Ramos (cell line): ENCODE measurements at regions not wholly inside any gene's neighbourhood (a gene's known extent, or its start where the extent isn't known, plus 50 kb on each side); places are given as distances from the start of the nearest gene placed in this dataset.

ENCODE experiments used
- in situ Hi-C: fragments of 300-500 bp; cut with MboI; formaldehyde crosslinking; loops from one replicate; pipeline ENCODE4 v1.14.3; 2022; ENCODE audit warnings: low sequenced_read_pairs; ENCODE audit not compliant: unreplicated experiment

DNA sequence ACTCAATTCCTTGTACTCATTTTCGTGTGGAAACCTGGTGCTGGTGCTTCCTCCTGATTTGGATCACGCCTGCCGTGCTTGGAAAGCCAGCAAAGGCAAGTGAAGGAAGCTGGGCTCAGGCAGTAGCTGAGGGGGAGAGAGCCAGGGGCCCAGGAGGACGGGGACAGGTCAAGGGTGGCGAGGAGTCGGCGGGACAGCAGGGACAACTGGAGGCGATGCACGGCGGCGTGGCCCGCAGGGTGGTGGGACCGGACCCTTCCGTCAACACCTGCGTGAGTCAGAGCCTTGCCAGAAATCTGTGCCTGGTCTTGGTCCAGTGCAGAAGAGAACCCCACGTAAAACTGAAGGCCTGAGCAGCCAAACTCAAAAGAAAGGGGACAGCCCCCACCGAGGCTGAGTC, 309.7 kb upstream of the SHH start:
- in situ Hi-C loops: no loop called here

DNA sequence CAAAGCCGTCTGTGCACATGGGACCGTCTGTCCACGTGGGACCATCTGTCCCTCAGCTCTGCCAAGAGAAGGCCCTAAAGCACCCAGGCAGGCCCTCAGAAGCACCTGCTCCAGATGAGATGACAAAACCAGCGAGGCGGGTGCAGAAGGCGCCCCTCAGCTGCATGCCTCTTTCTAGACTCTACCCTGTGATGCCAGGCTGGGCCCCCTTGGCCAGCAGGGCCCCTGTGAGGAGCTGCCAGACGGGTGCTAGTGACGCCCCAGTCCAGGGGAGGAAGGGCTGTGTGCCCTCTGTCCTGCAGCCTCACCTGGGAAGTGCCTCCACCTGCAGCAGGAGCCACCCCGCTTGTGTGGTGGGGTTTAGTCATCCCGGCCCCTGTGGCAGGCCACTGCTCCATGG, 309.2 kb upstream of the SHH start:
- in situ Hi-C loops: no loop called here

DNA sequence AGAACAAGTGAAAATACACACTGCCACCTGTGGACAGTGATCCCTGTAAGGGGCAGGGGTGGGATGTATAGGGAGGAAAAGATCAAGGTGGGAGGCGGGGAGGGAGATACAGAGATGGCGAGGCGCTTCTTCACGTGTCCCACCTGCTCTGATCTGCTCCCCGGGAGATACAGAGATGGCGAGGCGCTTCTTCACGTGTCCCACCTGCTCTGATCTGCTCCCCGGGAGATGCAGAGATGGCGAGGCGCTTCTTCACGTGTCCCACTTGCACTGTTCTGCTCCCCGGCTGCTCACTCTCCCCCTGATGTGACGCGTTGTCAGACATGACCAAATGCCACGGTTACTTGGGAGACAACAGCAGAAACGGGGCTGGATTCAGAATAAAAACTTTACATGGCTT, 308.3 kb upstream of the SHH start:
- in situ Hi-C loops: no loop called here

DNA sequence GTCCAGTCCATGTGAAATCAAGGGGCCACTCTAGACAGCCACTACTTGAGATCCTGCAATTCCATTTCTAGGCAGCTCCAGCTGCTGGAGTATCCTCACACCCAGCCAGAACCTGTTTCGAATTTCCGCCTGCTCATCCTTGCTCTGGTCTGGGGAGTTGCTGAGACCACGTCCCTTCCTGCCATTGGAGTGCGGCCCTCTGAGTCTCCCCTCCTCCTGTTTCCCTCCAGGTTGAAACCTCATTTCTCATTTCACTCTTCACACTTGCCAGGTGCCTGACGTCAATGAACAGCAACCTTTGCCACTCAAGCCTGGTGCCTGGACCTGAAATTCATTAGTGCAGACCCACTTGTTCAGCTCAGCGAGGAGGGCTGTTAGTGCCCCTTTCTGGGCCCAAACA, 307.5 kb upstream of the SHH start:
- in situ Hi-C loops: no loop called here

DNA sequence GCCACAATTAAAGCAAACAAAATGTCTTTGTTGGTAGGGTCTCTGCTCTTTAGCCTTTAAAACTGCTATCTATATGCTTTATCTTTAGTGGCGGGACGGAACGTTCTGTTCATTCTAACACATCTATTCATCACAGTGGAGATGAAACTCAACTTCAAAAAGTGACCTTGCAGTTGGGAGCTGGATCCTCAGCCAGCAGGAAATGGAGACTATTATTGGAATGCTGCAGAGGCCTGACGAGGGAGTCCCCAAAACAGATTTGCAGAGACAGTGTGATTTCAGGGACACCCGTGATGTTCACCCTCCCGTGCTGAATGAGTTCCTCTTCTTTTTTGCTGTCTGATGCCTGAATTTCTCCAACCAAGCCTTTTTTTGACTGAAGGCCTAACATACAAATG, 306.0 kb upstream of the SHH start:
- in situ Hi-C loops: no loop called here

DNA sequence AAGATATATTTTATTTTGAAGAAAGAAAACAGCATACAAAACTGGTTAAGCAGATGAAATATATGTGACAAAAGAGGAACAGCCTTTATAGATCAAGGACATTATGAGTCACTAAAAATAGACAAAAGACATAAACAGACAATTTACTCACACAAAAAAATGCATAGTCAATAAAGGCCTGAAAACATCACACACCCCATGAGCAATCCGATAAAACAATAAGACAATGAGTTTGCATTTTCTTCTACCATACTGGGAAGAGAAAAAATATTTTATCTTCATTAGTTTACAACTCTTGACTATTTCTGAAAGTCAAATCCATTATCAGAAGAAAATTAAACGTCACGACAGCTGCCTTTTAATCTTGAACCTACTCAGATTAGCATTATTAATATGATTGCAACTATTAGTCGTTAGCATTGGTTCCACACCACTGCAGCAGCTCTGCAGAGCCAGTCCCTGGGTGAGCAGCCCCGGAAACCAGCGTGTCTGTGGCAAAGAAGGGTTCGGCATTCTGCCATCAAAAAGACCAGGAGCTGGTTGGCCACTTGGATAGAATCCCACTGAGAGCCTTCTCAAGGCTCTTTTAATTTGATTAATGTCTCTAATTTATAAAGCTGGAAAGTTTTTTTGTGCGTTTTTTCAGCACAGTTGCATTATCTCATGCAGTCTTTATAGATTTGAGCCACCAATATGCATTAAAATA, 305.4 kb upstream of the SHH start:
- in situ Hi-C loops: no loop called here

DNA sequence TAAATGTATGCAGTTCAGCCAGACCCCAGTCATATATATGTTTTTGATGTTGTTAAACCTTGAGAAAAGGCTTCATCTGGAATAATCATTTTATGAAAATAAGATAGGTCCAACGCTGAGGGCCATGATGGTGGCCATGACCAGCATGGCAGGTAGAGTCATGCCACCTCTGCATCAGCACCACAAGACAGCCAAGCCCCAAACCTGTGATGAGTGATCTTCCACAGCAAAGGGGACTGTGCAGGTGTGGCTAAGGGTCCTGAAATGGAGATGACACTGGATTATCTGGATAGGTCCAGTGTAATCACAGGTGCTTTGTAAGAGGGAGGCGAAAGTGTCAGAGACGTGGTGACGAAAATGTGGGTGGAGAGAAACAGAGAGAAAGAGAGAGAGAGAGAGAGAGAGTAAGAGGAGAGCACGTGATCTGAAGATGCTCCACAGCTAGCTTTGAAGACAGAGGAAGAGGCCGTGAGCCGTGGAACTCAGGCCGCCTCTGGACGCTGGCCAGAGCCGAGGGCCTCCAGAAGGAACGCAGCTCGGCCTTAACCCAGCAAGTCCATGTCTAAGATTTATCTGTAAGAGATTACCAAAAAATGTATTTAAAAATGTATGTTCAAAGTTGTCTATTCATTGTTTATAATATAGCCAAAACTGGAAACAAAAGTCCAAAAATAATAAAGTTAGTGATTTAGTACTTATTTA, 304.4 kb upstream of the SHH start:
- in situ Hi-C loops: no loop called here

DNA sequence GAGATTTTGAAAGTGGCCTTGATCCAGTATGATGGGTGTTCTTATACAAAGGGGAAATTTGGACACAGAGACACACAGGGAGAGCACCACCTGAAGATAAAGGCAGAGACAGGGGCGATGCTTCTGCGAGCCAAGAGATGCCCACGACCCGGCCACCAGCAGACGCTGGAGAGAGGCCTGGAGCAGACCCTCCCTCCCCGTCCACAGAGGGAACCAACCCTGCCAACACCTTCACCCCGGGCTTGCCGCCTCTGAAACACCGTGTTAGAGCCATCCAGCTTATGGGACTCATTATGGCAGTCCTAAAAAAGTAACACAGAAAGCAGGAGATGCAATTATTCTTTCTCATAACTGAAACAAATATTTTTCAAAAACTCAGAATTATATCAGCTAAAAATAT, 303.3 kb upstream of the SHH start:
- in situ Hi-C loops: no loop called here

DNA sequence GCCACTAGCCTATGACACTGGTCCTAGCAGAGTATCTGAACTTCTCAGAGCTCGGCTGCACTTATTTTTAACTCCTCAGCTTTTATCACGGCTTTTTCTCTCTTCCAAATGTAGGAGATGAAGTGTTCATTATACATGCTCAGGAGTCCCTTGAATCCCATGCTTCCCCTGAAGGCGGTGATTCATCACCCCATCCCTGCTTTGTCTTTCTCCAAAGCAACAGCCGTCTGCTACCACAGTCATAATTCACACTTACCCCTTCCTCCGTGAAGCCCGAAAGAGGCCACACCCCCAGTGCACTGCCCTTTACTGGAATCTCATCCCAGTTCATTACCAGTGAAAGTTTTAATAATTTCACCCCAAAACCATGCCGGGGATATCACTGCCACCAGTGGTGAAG, 301.5 kb upstream of the SHH start:
- in situ Hi-C loops: no loop called here

DNA sequence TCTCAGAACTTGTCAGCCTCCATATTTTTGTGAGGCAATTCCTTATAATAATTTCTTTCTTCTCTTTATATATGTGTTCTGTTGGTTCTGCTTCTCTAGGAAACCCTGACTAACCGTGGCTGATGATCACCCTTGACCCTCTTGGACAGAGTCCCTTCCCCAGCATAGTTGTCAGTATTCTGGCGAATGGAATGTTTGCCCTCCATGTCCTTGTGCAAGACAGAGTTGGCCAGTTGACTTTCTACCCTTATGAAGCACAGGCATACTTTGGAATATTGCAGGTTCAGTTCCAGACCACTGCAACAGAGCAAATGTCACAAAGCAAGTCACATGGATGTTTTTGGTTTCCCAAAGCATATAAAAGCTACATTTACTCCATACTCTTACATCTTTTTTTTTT, 297.7 kb upstream of the SHH start:
- in situ Hi-C loops: no loop called here

DNA sequence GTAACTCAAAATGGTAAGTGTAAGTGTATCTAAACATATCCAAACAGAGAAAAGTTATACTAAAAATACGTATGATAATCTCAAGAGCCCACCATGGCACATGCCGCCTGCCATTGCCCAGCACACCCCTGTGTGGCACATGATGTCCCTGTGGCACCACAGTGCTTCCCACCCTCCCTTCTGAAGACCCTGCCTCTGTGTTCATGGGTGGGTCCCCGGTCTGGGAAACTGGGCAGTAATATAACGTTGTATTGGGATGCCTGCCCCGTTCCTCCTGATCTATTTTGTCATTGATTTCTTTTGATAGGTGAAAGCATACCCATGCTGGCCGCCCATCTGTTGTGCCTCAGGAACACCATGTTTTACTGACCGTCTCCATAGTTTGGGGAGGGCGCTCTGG, 296.8 kb upstream of the SHH start:
- in situ Hi-C loops: no loop called here

DNA sequence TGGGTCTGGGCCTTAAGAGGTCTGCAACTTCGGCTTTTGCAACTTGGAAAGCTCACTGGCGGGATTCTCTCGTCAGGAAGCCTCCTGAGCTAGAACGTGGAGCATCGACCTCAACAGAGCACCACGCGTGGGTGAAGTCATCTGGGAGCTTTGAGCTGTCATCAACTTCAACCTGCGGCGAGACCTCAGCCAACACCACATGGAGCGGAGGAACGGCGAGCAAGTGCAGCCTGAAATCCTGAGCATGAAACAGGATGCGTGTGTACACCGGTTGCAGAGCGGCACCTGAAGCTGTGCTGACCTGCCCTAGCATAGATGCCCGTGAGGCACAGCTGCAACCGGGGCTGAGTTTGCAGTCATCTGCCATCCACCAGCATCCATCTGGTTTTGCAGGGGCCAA, 295.7 kb upstream of the SHH start:
- in situ Hi-C loops: no loop called here

DNA sequence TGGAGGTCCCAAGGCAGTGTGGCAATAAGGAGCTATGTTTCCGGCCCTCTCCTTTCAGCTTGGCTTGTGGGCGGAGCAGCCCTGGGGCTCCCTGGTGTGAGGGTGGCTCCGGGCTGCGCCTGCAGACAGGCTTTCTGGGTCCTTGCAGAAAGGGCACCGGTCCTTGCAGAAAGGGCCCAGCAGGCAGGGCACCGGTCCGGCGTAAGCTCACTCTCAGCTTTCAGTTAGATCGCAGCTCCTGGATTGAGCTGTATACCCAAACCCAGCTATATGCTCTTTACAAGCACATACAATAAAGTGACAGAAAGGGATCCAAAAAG, 293.8 kb upstream of the SHH start:
- in situ Hi-C loops: no loop called here

DNA sequence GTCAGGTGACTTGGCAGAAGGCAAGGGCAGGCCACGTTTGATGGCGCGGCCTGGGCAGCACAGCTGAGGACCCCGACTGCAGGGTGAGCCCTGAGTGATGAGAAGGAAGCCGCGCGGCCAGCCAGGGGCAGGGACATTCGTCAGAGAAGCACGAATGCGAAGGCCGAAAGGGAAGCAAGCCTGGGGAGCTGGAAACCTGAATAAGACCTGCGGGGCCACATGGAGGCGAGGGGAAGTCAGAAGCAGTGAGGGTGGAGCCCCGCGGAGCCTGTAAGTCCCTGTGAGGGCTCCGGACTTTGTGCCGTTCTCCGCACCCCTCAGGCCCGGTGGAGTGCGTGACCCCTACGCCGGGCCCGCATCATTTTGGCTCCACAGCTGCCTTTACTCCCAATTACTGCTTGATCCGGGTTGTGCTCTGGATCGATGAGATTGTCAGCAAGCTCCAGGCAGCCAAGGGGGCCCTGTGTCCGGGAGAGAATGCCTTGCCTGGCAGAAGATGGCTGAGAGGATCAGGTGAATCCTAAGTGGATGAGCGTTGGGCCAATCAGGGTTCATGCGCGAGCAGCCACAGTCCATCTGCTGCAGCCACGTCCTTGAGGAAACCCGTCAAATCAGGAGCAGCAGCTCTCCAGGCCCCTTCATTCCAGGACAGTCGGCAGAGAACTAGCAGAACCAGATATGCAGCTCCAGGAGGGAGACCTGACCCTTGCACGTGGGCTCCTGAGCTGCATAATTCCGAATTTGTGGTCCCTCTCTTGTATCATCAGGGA, 293.3 kb upstream of the SHH start:
- in situ Hi-C loops: no loop called here

DNA sequence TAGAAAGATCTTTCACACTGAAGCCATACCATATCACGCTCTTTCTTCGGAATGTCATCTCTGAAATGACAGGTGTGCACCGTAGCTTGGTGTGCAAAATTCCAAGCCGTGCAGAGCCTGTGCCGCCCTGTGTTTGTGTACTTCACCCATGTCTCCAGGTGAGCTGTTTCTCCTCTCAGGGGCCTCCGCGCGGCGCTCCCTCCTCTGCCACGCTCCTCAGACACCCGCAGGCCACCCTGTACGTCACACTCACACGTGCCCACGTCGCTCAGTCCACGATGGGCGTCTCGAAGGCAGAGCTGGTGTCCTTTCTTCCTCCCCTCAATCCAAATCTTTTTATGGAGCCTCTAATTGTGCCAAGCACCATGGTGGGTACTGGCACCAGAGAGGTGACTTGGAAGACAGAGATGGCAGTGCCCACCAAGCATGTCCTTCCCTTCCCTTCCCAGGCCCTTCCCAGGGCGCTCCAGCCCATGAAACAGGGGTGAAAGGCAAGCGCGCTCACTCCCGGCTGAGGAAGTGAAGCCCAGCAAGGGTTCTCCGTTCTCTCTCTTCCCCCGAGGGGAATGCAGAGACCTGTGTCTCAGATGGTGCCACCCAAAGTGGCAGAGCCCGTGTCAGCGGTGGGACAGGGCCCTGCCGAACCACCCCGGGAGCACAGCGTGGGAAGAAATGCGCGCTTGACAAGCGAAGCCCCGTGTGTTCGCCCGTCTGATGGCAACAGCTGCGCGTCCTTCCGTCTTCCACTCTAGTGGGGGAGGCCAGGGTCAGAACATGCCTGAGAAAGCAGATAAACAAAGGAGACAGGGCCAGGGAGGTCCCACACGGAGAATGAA, 292.5 kb upstream of the SHH start:
- in situ Hi-C loops: no loop called here

DNA sequence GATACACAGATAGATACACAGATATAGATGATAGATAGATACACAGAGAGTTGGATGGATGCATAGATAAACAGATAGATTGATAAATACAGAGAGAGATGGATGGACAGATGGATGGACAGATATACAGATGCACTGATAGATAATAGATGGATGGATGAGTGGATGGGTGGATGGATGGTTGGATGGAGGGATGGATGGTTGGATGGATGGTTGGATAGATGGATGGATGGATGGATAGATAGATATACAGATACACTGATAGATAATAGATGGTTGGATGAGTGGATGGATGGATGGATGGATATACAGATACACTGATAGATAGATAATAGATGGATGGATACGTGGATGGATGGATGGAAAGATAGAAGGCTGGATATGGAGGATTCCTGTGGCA, 290.0 kb upstream of the SHH start:
- in situ Hi-C loops: no loop called here

DNA sequence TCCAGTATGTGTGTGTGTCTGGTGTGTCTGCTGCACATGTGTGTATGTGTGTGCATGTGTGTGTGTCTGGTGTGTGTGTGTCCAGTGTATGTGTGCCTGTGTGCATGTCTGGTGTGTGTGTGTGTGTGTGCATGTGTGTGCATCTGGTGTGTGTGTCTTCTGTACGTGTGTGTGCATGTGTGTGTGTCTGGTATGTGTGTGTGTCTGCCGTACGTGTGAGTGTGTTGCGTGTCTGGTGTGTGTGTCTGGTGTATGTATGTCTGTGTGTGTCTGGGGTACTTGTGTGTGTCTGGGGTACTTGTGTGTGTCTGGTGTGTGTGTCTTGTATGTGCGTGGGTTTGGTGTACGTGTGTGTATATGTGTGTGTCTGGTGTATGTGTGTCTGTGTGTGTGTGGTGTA, 289.1 kb upstream of the SHH start:
- in situ Hi-C loops: no loop called here

DNA sequence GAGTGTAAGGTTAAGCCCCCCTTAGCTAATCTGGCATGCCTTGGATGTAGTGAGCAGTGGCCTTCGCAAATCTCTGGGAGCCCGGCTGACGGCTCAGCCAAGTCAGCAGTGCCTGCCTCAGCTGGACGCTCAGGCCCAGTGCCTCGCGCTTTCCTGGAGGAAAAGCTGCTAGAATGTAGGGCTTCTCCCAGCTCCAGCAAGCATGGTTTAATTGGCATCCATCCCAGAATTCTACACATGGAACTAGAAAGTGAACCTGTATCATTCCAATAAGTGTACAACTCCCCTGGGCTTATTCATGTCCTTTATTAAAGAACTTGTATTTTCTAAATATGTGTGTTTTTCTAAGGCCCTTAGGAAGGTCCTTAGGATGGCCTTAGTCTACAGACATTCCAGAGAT, 287.8 kb upstream of the SHH start:
- in situ Hi-C loops: no loop called here

DNA sequence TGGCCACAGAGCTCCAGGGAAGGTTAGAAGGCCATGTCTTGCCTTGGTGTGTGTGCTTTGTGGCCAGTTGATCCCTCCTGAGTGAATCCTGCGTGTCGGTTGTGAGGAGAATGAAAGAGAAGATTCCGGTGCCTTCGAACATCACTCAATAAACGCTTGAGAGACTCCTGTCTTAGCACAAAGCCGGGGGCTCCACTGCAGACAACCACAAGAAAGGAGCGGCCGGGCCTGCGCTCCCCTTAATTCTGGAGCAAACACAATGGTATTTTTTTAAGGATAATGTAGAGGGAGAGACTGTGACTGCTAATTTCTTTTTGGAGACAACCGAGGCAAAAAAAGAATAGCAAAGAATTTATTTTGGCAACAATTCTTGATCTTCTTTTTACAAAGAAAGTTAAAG, 286.8 kb upstream of the SHH start:
- in situ Hi-C loops: no loop called here

DNA sequence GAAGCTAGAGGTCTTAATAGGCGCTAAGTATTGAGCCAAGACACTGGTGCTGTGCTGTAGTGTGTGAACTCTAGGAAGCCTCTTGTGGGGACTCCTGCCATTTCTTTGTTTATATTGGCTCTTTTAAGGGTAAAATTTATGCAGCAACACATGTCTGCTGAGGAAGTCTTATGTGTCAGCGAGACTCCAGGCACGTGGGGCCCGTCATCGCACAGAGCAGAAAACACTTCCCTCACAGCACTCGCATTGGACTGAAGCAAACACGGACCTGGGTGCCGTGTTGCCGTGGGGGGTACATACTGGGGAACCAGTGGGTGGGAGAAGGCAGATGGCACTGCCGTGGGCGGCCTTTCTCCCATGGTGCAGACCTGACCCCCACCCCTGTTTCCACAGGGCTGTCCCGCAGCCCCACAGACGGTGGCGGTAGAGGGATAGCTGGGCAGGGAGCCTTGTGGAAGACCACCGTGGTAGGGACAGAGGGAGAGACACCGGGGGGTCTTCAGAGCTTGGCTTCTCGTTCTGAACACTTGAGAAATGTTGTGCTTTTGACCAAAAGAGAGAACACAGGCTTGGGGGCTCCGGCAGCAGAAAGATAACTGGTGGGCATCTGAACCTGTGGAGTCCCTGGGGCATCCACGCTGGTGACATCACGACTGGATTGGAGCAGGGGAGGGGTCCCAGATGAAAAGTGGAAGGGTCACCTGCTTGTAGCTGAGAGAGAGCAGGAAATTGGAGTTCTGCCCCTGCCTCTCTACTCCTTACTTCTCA, 284.7 kb upstream of the SHH start:
- in situ Hi-C loops: no loop called here
